ENCODE measurements at regions not wholly inside any gene's neighbourhood (a gene's known extent, or its start where the extent isn't known, plus 50 kb on each side); places are given as distances from the start of the nearest gene placed in this dataset.
"Not testable (repeated sequence)": the region's sequence is repeated elsewhere in the genome, so short reads cannot be mapped to it uniquely, and the experiment has no call there.

GRCh38 chr6:78505178-78505577, 362.2 kb upstream of the IRAK1BP1 start:
- DNase-seq (ENCODE audit: low read depth) = no peak

- no peak for DNase-seq (ENCODE audit: low read depth)
Measured at GRCh38 chr6:78511009-78511408, 356.3 kb upstream of the IRAK1BP1 start.

GRCh38 chr6:78513856-78514255, 353.5 kb upstream of the IRAK1BP1 start:
- no peak for DNase-seq (ENCODE audit: low read depth)

GRCh38 chr6:78515271-78515670, 352.1 kb upstream of the IRAK1BP1 start:
- no peak for DNase-seq (ENCODE audit: low read depth)

GRCh38 chr6:78517399-78517798, 350.0 kb upstream of the IRAK1BP1 start:
- DNase-seq (ENCODE audit: low read depth) = no peak

GRCh38 chr6:78523622-78524021, 343.7 kb upstream of the IRAK1BP1 start:
- DNase-seq (ENCODE audit: low read depth) = no peak

GRCh38 chr6:78525976-78526375, 341.4 kb upstream of the IRAK1BP1 start:
- no peak for DNase-seq (ENCODE audit: low read depth)

- DNase-seq (ENCODE audit: low read depth) = no peak
Measured at GRCh38 chr6:78526432-78526831, 340.9 kb upstream of the IRAK1BP1 start.

GRCh38 chr6:78528926-78529325, 338.4 kb upstream of the IRAK1BP1 start:
- no peak for DNase-seq (ENCODE audit: low read depth)

GRCh38 chr6:78530208-78530607, 337.1 kb upstream of the IRAK1BP1 start:
- no peak for DNase-seq (ENCODE audit: low read depth)

GRCh38 chr6:78533426-78533825, 333.9 kb upstream of the IRAK1BP1 start:
- no peak for DNase-seq (ENCODE audit: low read depth)

- no peak for DNase-seq (ENCODE audit: low read depth)
Measured at GRCh38 chr6:78533876-78534275, 333.5 kb upstream of the IRAK1BP1 start.

GRCh38 chr6:78538002-78538401, 329.3 kb upstream of the IRAK1BP1 start:
- DNase-seq (ENCODE audit: low read depth) = no peak

- DNase-seq (ENCODE audit: low read depth) = not testable (repeated sequence)
Measured at GRCh38 chr6:78547636-78548035, 319.7 kb upstream of the IRAK1BP1 start.

GRCh38 chr6:78551361-78551760, 316.0 kb upstream of the IRAK1BP1 start:
- no peak for DNase-seq (ENCODE audit: low read depth)

GRCh38 chr6:78552435-78552834, 314.9 kb upstream of the IRAK1BP1 start:
- no peak for DNase-seq (ENCODE audit: low read depth)

- DNase-seq (ENCODE audit: low read depth) = no peak
Measured at GRCh38 chr6:78554341-78554740, 313.0 kb upstream of the IRAK1BP1 start.

GRCh38 chr6:78559056-78559455, 308.3 kb upstream of the IRAK1BP1 start:
- no peak for DNase-seq (ENCODE audit: low read depth)

GRCh38 chr6:78561015-78561414, 306.3 kb upstream of the IRAK1BP1 start:
- DNase-seq (ENCODE audit: low read depth) = no peak

- DNase-seq (ENCODE audit: low read depth) = no peak
Measured at GRCh38 chr6:78565997-78566396, 301.4 kb upstream of the IRAK1BP1 start.

- DNase-seq (ENCODE audit: low read depth) = no peak
Measured at GRCh38 chr6:78570044-78570443, 297.3 kb upstream of the IRAK1BP1 start.

- no peak for DNase-seq (ENCODE audit: low read depth)
Measured at GRCh38 chr6:78577585-78577984, 289.8 kb upstream of the IRAK1BP1 start.

GRCh38 chr6:78578430-78578829, 288.9 kb upstream of the IRAK1BP1 start:
- DNase-seq (ENCODE audit: low read depth) = no peak

GRCh38 chr6:78580923-78581322, 286.4 kb upstream of the IRAK1BP1 start:
- no peak for DNase-seq (ENCODE audit: low read depth)

GRCh38 chr6:78583079-78583478, 284.3 kb upstream of the IRAK1BP1 start:
- no peak for DNase-seq (ENCODE audit: low read depth)
